ENCODE measurements at regions not wholly inside any gene's neighbourhood (a gene's known extent, or its start where the extent isn't known, plus 50 kb on each side); places are given as distances from the start of the nearest gene placed in this dataset.

DNA sequence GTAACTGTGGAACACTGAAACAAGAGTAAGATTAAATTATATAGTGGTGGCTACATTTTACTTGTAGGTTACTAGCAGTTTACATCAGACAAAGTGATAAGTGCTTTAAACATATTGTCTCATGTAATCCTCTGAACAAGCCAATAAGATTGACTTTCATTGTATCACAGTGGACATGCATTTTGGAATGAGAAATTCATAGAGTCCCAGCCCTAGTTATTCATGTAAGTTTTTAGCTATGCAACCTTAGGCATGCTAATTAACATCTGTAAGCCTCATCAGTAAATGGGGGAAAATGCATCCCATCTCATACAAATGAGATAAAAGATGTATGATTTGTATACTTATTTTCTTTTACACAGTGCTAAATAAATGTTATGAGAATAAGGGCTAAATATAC, 1038.1 kb upstream of the ADGRL4 start:
- DNase-seq (no peak), ATAC-seq (no peak)
- intact Hi-C loops (cut with micrococcal nuclease), result no loop called here

DNA sequence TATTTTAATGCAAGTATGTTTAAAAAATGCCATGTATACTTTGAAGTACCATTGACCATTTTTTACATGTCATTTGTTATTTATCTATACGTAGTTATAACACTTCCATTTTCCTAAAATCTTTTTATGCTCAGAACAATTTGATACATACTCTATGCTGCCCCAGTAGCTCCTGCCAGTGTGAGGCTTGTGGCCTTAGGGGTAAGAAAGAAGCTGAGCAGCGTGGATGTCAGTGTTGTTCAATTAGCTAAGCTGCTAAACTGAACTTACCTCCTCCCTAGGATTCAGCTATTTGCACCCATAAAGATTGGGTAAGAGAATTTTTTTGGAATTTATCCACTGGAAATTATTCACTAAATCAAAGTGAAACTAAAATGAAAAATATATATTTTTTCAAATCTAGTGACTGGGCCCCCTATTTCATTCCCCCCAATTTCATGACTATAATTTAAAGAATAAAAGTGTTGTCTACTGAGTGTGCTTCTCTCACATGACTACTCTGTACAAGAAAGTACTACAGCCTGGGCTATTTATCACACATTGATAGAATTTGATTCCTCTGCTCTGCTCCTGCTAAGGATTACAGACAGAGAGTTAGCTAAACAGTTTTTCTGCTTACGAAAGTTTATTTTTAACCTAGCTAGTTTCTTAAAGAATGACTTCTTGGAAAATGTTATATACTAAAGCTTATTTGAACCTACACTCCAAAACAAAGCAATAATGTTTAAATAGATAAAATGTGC, 1030.3 kb upstream of the ADGRL4 start:
- ATAC-seq, result no peak
- intact Hi-C loops (cut with micrococcal nuclease), result no loop called here
- no peak for DNase-seq

DNA sequence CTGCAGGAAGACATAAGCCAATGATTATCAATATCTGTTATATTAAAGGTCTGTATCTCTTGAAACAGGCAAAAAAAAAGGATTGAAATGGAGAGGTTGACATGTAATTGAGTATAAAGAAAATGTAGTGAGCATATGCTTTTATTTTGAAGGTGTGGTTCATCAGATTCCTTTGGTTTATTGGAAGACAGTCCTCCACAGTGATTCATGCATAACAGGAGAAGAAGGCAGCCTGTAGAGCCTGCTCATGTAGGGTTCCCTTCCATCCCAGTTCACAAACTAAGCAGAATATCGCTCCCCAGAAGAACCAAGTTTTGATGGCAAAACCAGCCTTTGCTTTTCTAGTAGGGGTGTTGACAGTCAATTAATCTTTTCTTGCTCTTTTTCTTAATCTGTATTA, 1016.8 kb upstream of the ADGRL4 start:
- no peak for DNase-seq
- intact Hi-C loops (cut with micrococcal nuclease), result no loop called here
- ATAC-seq, result no peak

DNA sequence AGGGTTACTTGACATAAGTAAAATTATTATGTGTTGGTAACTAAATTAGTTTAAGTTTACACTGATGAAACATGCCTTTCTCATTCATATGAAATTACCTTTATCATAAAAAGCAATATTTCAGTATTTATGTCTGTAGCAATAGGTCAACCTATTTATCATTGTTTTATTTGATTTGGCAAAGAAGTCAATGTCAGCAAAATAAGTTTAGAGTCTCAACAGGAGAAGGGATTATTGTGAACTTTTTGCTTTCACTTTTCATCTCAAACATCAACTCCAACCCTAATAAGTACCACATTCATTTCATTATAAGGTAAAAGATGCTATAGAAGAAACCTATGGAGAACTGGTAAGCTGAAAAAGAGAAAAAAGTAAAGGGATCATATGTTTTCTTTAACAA, 1015.4 kb upstream of the ADGRL4 start:
- no peak for DNase-seq
- intact Hi-C loops (cut with micrococcal nuclease), result no loop called here

DNA sequence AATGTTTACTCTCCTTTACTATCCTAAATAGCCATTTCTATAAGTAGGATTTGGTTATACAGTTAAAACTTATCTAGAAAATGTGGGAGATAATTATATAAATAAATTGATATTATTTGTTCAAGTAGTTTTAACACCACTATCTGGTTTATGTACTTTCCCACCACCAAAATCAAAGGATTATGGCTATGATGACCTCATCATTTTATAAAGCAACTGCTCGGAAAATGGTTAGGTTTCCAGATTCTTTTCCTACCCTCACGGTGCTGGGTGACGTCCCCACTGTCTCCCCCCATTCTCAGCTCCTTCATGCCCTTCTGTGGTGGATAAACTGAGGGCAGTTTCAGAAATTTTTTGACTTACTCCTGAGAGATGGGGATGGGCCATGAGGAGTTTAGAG, 1011.8 kb upstream of the ADGRL4 start:
- ATAC-seq (no peak), DNase-seq (no peak)
- intact Hi-C loops (cut with micrococcal nuclease), result no loop called here

More for the DNA sequence above, 1015.4 kb upstream of the ADGRL4 start:
- no peak for ATAC-seq

DNA sequence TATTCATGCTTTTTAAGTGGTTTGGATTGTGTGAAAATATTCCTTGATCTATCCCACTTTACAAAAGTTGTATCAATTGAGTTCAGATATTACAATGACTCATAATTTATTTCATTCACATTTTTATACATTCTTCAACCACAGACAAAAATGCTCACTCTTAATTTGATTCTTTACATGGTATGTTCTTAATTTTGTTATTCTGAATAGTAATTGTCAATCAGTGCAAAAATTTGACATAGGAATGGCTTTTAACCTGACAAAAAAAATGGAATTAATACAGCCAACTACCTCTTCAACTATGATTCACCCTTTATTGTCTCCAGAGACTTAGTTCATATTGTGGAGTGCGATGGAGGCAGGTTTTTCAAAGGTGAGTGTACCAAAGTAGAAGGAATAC, 1002.4 kb upstream of the ADGRL4 start:
- intact Hi-C loops (cut with micrococcal nuclease), result no loop called here
- ATAC-seq, result no peak

DNA sequence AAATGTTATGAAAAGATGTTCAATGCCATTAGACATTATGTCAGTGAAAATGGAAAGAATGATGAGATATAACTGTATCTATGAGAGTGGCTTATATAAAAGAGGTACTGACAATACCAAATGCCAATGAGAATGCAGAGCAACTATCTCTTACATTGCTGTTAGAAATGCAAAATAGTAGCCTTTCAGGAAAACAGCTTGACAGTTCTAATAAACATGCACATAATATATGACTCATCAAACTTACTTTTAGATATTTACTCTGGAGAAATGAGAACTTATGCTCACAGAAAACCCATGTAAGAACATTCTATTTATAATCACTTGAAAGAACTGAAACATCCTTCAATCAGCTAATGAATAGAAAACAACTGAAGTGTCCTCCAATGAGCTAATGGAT, 996.7 kb upstream of the ADGRL4 start:
- intact Hi-C loops (cut with micrococcal nuclease), result no loop called here
- DNase-seq, result no peak
- ATAC-seq, result no peak

More for the DNA sequence above, 1002.4 kb upstream of the ADGRL4 start:
- DNase-seq, result no peak

DNA sequence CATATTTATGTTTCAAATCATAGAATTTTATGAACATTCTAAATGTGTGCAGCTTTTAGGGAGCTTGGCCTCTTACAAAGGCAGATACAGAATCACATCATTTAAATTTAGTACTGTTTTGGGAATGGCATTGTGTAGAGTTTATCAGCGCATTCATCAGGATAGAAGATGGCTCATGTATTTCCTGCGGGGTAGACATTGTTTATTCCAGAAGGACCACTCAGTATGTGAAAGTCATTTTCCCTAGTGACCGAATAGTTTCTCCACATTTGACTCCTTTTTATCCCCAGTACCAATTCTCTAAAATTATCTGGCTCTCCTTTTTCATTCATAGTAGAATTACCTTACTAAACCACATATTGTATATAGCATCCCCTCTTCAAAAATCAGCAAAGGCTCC, 981.9 kb upstream of the ADGRL4 start:
- ATAC-seq (no peak), DNase-seq (no peak)
- intact Hi-C loops (cut with micrococcal nuclease), result no loop called here

DNA sequence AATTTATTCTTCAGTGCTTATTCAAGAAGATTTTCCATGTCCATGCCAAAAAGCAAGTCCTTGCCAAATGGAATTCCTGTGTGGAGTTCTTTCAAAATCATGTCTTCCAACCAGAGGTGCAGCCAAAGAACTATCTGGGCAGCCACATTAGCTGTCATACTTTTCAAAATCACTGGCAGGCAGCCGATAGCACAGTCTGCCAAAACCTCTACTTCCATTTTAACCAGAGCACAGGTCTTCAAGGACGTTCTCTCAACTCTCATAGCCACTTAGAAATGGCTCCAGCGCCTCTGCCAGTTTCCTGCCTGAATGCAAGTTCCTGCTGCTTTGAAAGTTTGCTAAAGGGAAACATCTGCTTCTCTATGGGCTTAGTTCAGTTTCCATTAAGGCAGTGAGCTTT, 975.7 kb upstream of the ADGRL4 start:
- peak; percentile 99 for ATAC-seq
- peak; percentile 84 for DNase-seq
- intact Hi-C loops (cut with micrococcal nuclease), result no loop called here

DNA sequence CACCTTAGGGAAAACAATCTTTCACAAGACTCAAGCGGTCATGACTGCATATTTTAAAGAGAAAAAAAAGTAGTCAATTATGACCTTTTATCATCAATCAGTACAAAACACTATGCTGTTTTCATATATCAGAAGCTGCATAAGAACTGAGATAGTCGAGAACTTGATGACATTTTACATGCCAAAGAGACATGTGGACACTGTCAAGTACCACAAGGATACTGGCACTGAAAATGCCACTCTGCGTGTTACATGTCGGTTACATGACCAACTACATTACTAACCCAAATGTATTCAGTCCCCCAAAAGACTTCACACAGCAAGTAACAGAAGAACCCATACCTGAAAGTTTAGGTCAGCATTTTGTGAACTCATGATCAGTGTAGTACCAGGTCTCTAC, 975.0 kb upstream of the ADGRL4 start:
- intact Hi-C loops (cut with micrococcal nuclease), result no loop called here
- ATAC-seq (peak; percentile 79), DNase-seq (no peak)

DNA sequence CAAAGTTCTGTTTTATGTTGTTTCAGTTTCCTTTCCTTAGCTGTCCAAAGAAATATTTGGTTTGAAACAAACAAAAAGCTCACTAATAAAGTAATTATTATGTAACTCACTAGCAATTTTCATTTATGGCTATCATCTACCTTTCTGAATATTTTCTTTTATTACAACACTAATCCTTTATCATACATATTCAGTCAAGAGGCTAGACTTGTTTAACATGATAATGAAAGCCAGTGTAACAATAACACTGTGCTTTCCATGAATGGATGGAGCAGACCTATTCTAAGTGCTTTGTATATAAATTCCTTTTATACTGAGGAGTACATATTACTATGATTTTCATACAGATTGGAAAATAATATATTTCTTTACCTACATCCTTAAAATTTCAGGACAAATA, 972.8 kb upstream of the ADGRL4 start:
- ATAC-seq (no peak), DNase-seq (no peak)
- intact Hi-C loops (cut with micrococcal nuclease), result no loop called here

DNA sequence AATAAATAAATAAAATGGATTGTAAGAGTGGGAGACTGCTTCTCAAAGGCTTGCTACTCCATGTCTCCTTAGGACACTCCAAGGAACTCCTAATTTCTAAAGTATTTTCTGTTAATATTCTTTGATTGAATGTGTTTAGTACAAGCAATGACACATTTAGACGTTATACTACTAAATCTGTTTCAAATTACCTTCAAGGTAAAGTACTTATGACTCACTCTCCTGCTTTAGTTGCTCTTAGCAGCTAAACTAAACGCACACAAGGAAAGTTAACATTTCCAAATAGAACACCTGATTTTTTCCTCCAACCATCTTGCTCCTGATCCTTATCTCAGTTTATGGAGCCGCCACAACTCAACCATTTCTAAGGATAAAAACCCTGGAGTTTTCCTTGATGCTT, 969.8 kb upstream of the ADGRL4 start:
- intact Hi-C loops (cut with micrococcal nuclease), result no loop called here
- no peak for ATAC-seq
- no peak for DNase-seq

DNA sequence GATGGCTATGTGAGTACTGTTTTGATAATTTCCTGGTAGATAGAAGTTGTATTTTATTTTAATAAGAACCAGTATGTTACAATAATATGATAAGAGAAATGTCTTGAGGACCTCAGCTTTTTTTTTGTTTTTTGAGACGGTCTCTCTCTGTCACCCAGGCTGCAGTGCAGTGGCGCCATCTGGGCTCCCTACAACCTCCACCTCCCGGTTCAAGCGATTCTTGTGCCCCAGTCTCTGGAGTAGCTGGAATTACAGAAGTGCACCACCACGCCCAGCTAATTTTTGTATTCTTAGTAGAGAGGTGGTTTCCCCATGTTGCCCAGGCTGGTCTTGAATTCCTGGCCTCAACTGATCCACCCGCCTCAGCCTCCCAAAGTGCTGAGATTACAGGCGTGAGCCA, 968.1 kb upstream of the ADGRL4 start:
- intact Hi-C loops (cut with micrococcal nuclease), result no loop called here
- ATAC-seq (no peak), DNase-seq (no peak)

DNA sequence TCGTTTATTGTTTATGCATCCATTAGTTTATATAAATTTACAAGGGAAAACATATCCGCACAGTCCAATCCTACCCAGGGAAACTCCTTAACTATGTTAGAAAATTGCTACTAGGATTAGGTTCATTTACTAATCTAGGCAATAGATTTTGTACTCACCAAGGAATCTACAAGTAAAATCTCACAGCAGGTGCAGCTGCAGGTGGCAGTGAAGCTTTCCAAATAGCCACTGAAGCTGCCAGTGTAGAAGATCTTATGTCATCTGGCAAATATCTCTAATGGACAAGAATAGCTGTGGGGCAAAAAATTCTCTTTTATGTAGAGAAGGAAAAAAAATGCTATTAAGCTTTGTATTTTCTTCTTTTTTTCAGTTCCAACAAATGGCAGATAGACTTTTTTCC, 963.4 kb upstream of the ADGRL4 start:
- no peak for ATAC-seq
- intact Hi-C loops (cut with micrococcal nuclease), result no loop called here
- no peak for DNase-seq

DNA sequence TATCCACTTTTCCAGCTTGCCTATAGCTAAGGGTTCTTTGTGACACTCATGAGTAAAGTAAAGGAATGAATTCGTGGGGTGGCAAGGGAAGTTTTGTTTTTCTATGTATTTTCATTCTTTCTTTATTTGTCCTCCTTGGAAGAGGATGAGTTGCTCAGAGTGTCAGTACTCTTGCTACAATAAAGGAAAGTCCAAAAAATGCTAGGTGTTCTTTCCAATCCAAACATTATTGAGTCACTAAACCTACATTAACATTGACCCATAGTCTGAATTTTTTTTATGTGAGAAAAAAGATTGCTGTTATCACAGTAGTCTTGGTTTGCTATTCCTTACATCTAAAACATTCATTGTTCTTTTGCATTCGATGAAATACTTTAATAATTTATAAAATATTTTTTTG, 959.9 kb upstream of the ADGRL4 start:
- ATAC-seq, result no peak
- intact Hi-C loops (cut with micrococcal nuclease), result no loop called here
- no peak for DNase-seq

DNA sequence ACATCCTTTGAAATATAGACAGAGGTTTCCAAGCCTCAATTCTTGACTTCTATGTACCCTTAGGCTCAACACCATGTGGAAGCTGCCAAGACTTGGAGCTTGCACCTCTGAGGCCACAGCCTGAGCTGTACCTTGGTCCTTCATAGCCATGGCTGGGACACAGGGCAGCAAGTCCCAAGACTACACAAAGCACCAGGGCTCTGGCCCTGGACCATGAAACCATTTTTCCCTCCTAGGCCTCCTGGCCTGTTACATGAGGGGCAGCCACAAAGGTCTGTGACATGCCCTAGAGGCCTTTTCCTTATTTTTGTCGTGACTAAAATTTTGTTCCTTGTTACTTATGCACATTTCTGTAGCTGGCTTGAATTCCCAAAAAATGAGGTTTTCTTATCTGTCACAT, 953.1 kb upstream of the ADGRL4 start:
- no peak for ATAC-seq
- no peak for DNase-seq
- intact Hi-C loops (cut with micrococcal nuclease), result no loop called here

DNA sequence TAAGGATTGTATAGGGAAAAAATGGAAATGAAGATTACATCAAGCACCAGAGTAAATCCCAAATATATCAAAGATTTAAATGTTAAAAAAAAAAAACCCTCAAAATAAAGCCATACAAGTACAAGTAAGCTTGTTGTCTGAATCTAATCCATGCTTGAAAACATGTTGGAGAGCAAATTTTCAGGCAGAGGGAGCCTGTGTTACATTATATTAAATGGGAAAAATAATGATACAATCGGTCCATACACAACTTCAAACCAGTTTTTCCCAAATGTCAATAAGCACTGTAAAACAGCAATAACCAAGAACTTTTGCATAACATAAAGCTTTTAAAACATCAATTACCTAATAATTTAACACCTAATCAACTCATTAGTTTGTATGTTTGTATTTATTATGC, 949.4 kb upstream of the ADGRL4 start:
- DNase-seq, result no peak
- no peak for ATAC-seq
- intact Hi-C loops (cut with micrococcal nuclease), result no loop called here

DNA sequence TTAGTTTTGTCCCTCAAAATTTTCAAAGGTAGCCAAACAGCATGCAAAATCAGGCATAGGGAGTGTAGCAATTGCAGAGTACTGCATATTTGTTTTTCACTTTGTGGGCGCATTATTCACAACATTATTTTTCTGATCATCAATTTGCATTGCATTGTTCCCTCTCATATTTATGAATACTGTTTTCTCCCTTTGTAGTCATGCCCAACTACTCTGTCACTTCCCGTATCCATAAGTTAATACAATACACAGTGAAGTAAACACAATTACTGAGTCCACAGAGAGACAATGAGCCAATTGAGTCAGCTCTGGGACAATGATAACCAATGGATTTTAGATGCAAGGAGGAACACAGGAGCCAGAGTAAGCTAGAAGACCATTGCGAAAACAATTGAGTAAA, 944.0 kb upstream of the ADGRL4 start:
- intact Hi-C loops (cut with micrococcal nuclease), result no loop called here
- ATAC-seq, result no peak
- no peak for DNase-seq

DNA sequence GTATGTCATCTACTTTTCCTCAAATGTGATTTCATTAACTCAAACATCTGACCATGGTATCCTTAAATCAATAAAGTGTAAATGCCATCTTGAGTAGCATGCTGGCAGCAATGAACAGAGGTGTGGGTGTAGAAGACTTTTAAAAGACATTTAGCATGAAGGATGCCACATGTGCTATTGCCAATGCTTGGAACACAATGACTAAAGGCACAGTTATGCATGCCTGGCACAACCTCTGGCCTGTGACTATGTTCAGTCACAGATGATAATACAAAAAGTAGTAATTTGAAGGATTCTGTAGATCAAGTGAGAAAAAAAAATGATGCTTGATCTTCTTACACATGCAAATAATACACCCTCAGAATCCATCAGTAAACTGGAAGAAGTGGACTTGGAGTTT, 938.9 kb upstream of the ADGRL4 start:
- no peak for DNase-seq
- intact Hi-C loops (cut with micrococcal nuclease), result no loop called here
- ATAC-seq, result no peak

DNA sequence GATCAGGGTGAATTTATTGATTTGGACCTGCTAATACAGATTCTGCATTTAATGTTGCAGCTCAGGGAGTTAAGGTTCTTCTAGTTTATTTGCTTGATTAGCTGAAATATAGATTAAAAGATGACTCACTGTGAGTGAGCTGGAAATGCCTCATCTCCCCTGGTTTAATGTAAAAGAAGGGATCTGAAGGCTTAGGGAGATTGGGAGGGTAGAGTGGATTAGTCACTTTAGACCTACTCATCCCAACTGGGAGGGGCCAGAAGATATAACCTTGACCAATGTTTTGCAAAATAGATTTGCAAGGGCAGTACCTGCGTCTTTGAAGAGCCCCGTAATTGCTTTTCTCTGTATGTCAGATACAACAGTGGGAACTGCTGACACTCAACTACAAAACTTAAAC, 922.8 kb upstream of the ADGRL4 start:
- intact Hi-C loops (cut with micrococcal nuclease), result no loop called here
- ATAC-seq (no peak), DNase-seq (no peak)

DNA sequence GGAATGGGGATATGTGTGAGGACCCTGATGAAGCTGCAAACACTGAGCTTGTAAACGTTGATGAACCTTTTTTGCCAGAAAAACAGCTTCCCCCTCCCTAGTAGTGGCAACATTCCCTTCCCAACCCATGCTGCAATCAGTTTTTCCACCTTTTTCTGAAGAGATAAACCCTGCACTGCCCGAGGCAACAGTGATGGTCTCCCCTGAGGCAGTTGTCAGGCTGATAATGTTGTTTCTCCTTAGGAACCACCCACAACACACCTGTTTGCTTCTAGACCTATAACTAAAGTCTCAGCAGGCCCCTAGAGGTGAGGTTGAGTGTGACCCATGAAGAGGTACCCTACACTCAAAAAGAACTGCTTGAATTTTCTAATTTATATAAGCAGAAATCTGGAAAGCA, 922.4 kb upstream of the ADGRL4 start:
- ATAC-seq (no peak), DNase-seq (no peak)
- intact Hi-C loops (cut with micrococcal nuclease), result no loop called here

Data from left ventricle myocardium superior (tissue), 1 donor.